Epidermal melanocyte (primary cell): ENCODE measurements at regions not wholly inside any gene's neighbourhood (a gene's known extent, or its start where the extent isn't known, plus 50 kb on each side); places are given as distances from the start of the nearest gene placed in this dataset.

ENCODE experiments used
- DNase-seq: peaks from one replicate; pipeline ENCODE4 v3.0.0; 2011; ENCODE audit warnings: low spot score; ENCODE audit not compliant: insufficient read length

GRCh38 chr15:85847031-85847430, 52.3 kb upstream of the KLHL25 start:
- no peak for DNase-seq

- DNase-seq, result no peak
Observed at GRCh38 chr15:85849946-85850345, 55.2 kb upstream of the KLHL25 start.

- DNase-seq, result no peak
Observed at GRCh38 chr15:85852969-85853368, 58.2 kb upstream of the KLHL25 start.

- DNase-seq, result peak; percentile 72
Observed at GRCh38 chr15:85854345-85855097, 59.8 kb upstream of the KLHL25 start.

- DNase-seq, result peak; percentile 67
Observed at GRCh38 chr15:85858586-85859375, 64.1 kb upstream of the KLHL25 start.

- DNase-seq, result no peak
Observed at GRCh38 chr15:85859671-85860070, 64.9 kb upstream of the KLHL25 start.

- DNase-seq, result no peak
Observed at GRCh38 chr15:85860394-85861161, 65.9 kb upstream of the KLHL25 start.

GRCh38 chr15:85865070-85865684, 70.5 kb upstream of the KLHL25 start:
- peak; percentile 69 for DNase-seq

- no peak for DNase-seq
Observed at GRCh38 chr15:85867250-85867649, 72.5 kb upstream of the KLHL25 start.

- no peak for DNase-seq
Observed at GRCh38 chr15:85869124-85869523, 74.4 kb upstream of the KLHL25 start.

- DNase-seq, result no peak
Observed at GRCh38 chr15:85870216-85871014, 75.7 kb upstream of the KLHL25 start.

- no peak for DNase-seq
Observed at GRCh38 chr15:85871545-85871944, 76.8 kb upstream of the KLHL25 start.

GRCh38 chr15:85872125-85872524, 77.4 kb upstream of the KLHL25 start:
- no peak for DNase-seq

- DNase-seq, result no peak
Observed at GRCh38 chr15:85874236-85874635, 79.5 kb upstream of the KLHL25 start.

GRCh38 chr15:85875756-85876155, 81.0 kb upstream of the KLHL25 start:
- no peak for DNase-seq

- no peak for DNase-seq
Observed at GRCh38 chr15:85878828-85879225, 84.1 kb upstream of the KLHL25 start.

- DNase-seq, result peak; percentile 31
Observed at GRCh38 chr15:85879334-85880163, 84.8 kb upstream of the KLHL25 start.

GRCh38 chr15:85880501-85881190, 85.9 kb upstream of the KLHL25 start:
- DNase-seq, result no peak

- no peak for DNase-seq
Observed at GRCh38 chr15:85886309-85886811, 91.6 kb upstream of the KLHL25 start.
